ENCODE measurements at regions not wholly inside any gene's neighbourhood (a gene's known extent, or its start where the extent isn't known, plus 50 kb on each side); places are given as distances from the start of the nearest gene placed in this dataset.

DNA sequence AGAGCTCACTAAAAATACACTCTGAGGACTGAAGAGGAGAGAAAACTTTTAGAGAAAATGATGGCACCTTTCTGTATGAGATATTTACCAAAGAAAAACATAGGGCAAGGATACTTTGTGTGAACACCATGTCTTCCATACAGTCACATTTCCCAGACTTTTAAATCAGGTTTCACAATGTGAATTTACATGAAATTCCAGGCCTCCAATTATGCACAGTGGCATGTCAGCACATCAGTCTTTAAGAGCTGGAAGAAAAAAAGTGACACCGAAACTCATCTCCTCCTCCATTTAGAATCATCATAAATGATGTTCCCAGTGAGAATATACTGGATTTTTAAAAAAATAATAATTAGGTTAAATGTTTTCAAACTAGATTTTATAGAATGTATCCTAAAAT lies 232.2 kb upstream of the UBASH3B start:
- TF ChIP-seq FOXK1 (CRISPR knock-in tag; IDR thresholded peaks at IDR 0.05) = no peak
- TF ChIP-seq NR1H2 (CRISPR knock-in tag; IDR thresholded peaks at IDR 0.05) = no peak

All from WTC11 (cell line).